ENCODE measurements at regions not wholly inside any gene's neighbourhood (a gene's known extent, or its start where the extent isn't known, plus 50 kb on each side); places are given as distances from the start of the nearest gene placed in this dataset.

- Histone ChIP-seq H2BK5ac (ENCODE audit: low read depth, low read length) (no peak overlapping the region), H3K9ac (replicated peaks in 1 of 4; ENCODE audit: extremely low read depth in 1 of 4, low read depth in 3 of 4, low read length in 3 of 4) (no peak overlapping the region), H2AFZ (ENCODE audit: low read length) (no peak overlapping the region), H4K91ac (replicated peaks; ENCODE audit: insufficient read length, low read length) (no peak overlapping the region), H3K4me1 (replicated peaks in 1 of 4; ENCODE audit: control insufficient read depth in 3 of 4, insufficient read depth in 4 of 4, low read length in 3 of 4) (no peaks in the 10 kb centered on the region), H3K79me1 (ENCODE audit: low read depth, low read length) (no peaks in the 10 kb centered on the region), H3K4me2 (ENCODE audit: insufficient read depth in 1 of 2, low read depth in 2 of 2, low read length in 2 of 2) (no peak overlapping the region), H3K79me2 (ENCODE audit: control insufficient read depth in 1 of 2, insufficient read depth in 2 of 2, low read length in 2 of 2) (no peaks in the 10 kb centered on the region), H4K8ac (ENCODE audit: extremely low read depth, insufficient read depth, low read length) (no peak overlapping the region), H2BK20ac (ENCODE audit: low read length) (no peak overlapping the region), H3K14ac (ENCODE audit: insufficient read length) (no peak overlapping the region), H3K23me2 (ENCODE audit: low read depth, low read length) (no peaks in the 10 kb centered on the region), H3K4me3 (ENCODE audit: extremely low read depth in 1 of 4, insufficient read depth in 2 of 4, low read depth in 3 of 4, low read length in 4 of 4) (no peak overlapping the region), H3K27me3 (replicated peaks in 1 of 4; ENCODE audit: control insufficient read depth in 3 of 4, extremely low read depth in 1 of 4, insufficient read depth in 3 of 4, low read length in 3 of 4) (no peaks in the 10 kb centered on the region), H3K36me3 (ENCODE audit: control insufficient read depth in 2 of 4, insufficient read depth in 4 of 4, low read length in 3 of 4) (no peaks in the 10 kb centered on the region), H3K18ac (ENCODE audit: extremely low read depth, low read length) (no peak overlapping the region), H2BK15ac (ENCODE audit: low read length) (no peak overlapping the region), H3K4ac (replicated peaks; ENCODE audit: insufficient read length, low read depth, low read length) (no peak overlapping the region), H4K5ac (ENCODE audit: insufficient read length, low read depth, low read length) (no peak overlapping the region), H3K27ac (ENCODE audit: low read depth, low read length) (no peak overlapping the region), H3K56ac (replicated peaks; ENCODE audit: insufficient read length, low read depth, low read length) (no peak overlapping the region), H2BK120ac (replicated peaks; ENCODE audit: low read depth, low read length) (no peak overlapping the region), H4K20me1 (replicated peaks in 1 of 2; ENCODE audit: control insufficient read depth in 1 of 2, insufficient read depth in 2 of 2, low read length in 2 of 2) (no peaks in the 10 kb centered on the region), H3K9me3 (ENCODE audit: insufficient read depth in 2 of 2, low read depth in 1 of 2, low read length in 1 of 2) (no peaks in the 10 kb centered on the region), H2BK12ac (ENCODE audit: low read depth, low read length) (no peak overlapping the region), H3K23ac (ENCODE audit: insufficient read length) (no peak overlapping the region), H2AK5ac (ENCODE audit: low read depth, low read length) (no peak overlapping the region)
- TF ChIP-seq MAX (IDR thresholded peaks at IDR 0.05) (no peak), TAF7 (optimal IDR thresholded peaks at IDR 0.05; ENCODE audit: borderline replicate concordance, low read depth, low read length) (no peak), SP4 (IDR thresholded peaks at IDR 0.05; ENCODE audit: low read length) (no peak), CHD2 (IDR thresholded peaks at IDR 0.05; ENCODE audit: low read length) (no peak), TAF1 (IDR thresholded peaks at IDR 0.05; ENCODE audit: low read depth, low read length) (no peak), RNF2 (IDR thresholded peaks at IDR 0.05; ENCODE audit: borderline replicate concordance, low read depth, low read length, missing control alignments, poor library complexity, severe bottlenecking) (no peak), CHD1 (IDR thresholded peaks at IDR 0.05; ENCODE audit: low read depth, low read length) (no peak), BACH1 (IDR thresholded peaks at IDR 0.05; ENCODE audit: low read length) (no peak)
- ChIA-PET CTCF (ENCODE audit: partially characterized antibody) (no interaction called here), POLR2A (ENCODE audit: partially characterized antibody) (no interaction called here)
- WGBS, 2 experiments (ENCODE audit: extremely low coverage in 1 of 2, insufficient coverage in 1 of 2, insufficient read length in 1 of 2, insufficient replicate concordance in 2 of 2, low coverage in 1 of 2, low lambda C conversion rate in 2 of 2, missing lambda C conversion rate in 1 of 2) = 83% methylated on average over 1 of the region's 1 CpG; no CpG with 5 or more reads in 1 of the 2 experiments
- DNase-seq (ENCODE audit: low read depth in 1 of 2, low spot score in 2 of 2) (no peak), FAIRE-seq (no peak)
Observed at GRCh38 chr13:22562116-22562515, 618.7 kb upstream of the SGCG start.
